Neural progenitor cell (in vitro differentiated cells): ENCODE measurements at regions not wholly inside any gene's neighbourhood (a gene's known extent, or its start where the extent isn't known, plus 50 kb on each side); places are given as distances from the start of the nearest gene placed in this dataset.

Source experiments
- DNase-seq: peaks from one replicate; pipeline ENCODE4 v3.0.0-alpha.2; 2016; ENCODE audit warnings: low spot score
- H2AFZ ChIP-seq: fragments of 200-600 bp; sonication (generic); replicated peaks from 2 replicates; pipeline ENCODE4 v1.6.1; 2016; ENCODE audit warnings: antibody characterized with exemption
- H3F3A ChIP-seq: fragments of 200-600 bp; sonication (generic); 2 replicates; pipeline ENCODE4 v1.6.1; 2016; ENCODE audit warnings: antibody characterized with exemption, low read depth
- H3K27ac ChIP-seq: fragments of 200-600 bp; sonication (generic); 2 replicates; pipeline ENCODE4 v1.5.1; 2016; ENCODE audit warnings: mild to moderate bottlenecking
- H3K27me3 ChIP-seq: fragments of 200-600 bp; sonication (generic); 2 replicates; pipeline ENCODE4 v1.6.1; 2016; ENCODE audit warnings: mild to moderate bottlenecking, moderate library complexity
- H3K36me3 ChIP-seq: fragments of 200-600 bp; sonication (generic); 2 replicates; pipeline ENCODE4 v1.5.1; 2016
- H3K4me1 ChIP-seq: fragments of 200-600 bp; sonication (generic); 2 replicates; pipeline ENCODE4 v1.6.1; 2016; ENCODE audit warnings: mixed run types
- H3K4me2 ChIP-seq: fragments of 200-600 bp; sonication (generic); 2 replicates; pipeline ENCODE4 v1.6.1; 2016
- H3K4me3 ChIP-seq: fragments of 200-600 bp; sonication (generic); 2 replicates; pipeline ENCODE4 v1.5.1; 2016
- H3K79me2 ChIP-seq: fragments of 200-600 bp; sonication (generic); 2 replicates; pipeline ENCODE4 v1.6.1; 2016; ENCODE audit warnings: low read depth
- H3K9ac ChIP-seq: fragments of 200-600 bp; sonication (generic); 2 replicates; pipeline ENCODE4 v1.6.1; 2016
- H3K9me3 ChIP-seq: fragments of 200-600 bp; sonication (generic); 2 replicates; pipeline ENCODE4 v1.5.1; 2016; ENCODE audit warnings: low read depth
- H4K20me1 ChIP-seq: fragments of 200-600 bp; sonication (generic); 2 replicates; pipeline ENCODE4 v1.6.1; 2016; ENCODE audit warnings: low read depth
- H3K27ac Mint-ChIP-seq: 3 replicates; pipeline ENCODE4 v1.8.0; 2021; ENCODE audit warnings: mixed read lengths
- H3K27me3 Mint-ChIP-seq: 2 replicates; pipeline ENCODE4 v1.8.0; 2022; ENCODE audit warnings: low read depth, mild to moderate bottlenecking, inconsistent platforms, moderate library complexity, mixed read lengths; ENCODE audit not compliant: insufficient read depth
- H3K36me3 Mint-ChIP-seq: 3 replicates; pipeline ENCODE4 v1.8.0; 2021; ENCODE audit warnings: mixed read lengths
- H3K4me1 Mint-ChIP-seq: 3 replicates; pipeline ENCODE4 v1.8.0; 2021; ENCODE audit warnings: mixed read lengths
- H3K4me3 Mint-ChIP-seq: 3 replicates; pipeline ENCODE4 v1.8.0; 2021; ENCODE audit warnings: mild to moderate bottlenecking, moderate library complexity, mixed read lengths
- H3K9me3 Mint-ChIP-seq: 3 replicates; pipeline ENCODE4 v1.8.0; 2020; ENCODE audit warnings: mixed read lengths
- CTCF ChIP-seq: fragments of 200-600 bp; sonication (generic); IDR thresholded peaks from 2 replicates; pipeline ENCODE4 v1.5.1; 2017; ENCODE audit warnings: antibody characterized with exemption, mild to moderate bottlenecking
- EZH2 ChIP-seq: fragments of 200-600 bp; sonication (generic); IDR thresholded peaks from 2 replicates; pipeline ENCODE4 v1.6.1; 2017; ENCODE audit warnings: antibody characterized with exemption, mild to moderate bottlenecking, moderate library complexity
- EZH2phosphoT487 ChIP-seq: fragments of 200-600 bp; sonication (generic); IDR thresholded peaks from 2 replicates; pipeline ENCODE4 v1.6.1; 2017; ENCODE audit warnings: antibody characterized with exemption

- Histone ChIP-seq H3K27ac (no peak overlapping the region), H4K20me1 (no peaks in the 10 kb centered on the region), H3K36me3 (no peaks in the 10 kb centered on the region), H3K9me3 (no peaks in the 10 kb centered on the region), H3K4me1 (no peaks in the 10 kb centered on the region), H3K4me2 (no peak overlapping the region), H3K27me3 (peaks cover 49% of the 10 kb centered on the region), H2AFZ (no peak overlapping the region), H3K9ac (no peak overlapping the region), H3K4me3 (no peak overlapping the region), H3K79me2 (no peaks in the 10 kb centered on the region), H3F3A (no peaks in the 10 kb centered on the region)
- Mint-ChIP-seq H3K4me1 (no peaks in the 10 kb centered on the region), H3K4me3 (no peak overlapping the region), H3K9me3 (no peaks in the 10 kb centered on the region), H3K27me3 (peaks cover 18% of the 10 kb centered on the region), H3K27ac (no peak overlapping the region), H3K36me3 (no peaks in the 10 kb centered on the region)
- DNase-seq, result no peak
- TF ChIP-seq CTCF (no peak), EZH2phosphoT487 (no peak), EZH2 (no peak)
These were observed 60.2 kb upstream of the KL start for GRCh38 chr13:32955881-32956594.

GRCh38 chr13:32956595-32956933, 59.7 kb upstream of the KL start:
- no peak overlapping the region for H3K4me2 ChIP-seq
- H3K9me3 ChIP-seq, result no peaks in the 10 kb centered on the region
- no peaks in the 10 kb centered on the region for H3K4me1 Mint-ChIP-seq
- no peaks in the 10 kb centered on the region for H4K20me1 ChIP-seq
- DNase-seq, result no peak
- no peak overlapping the region for H2AFZ ChIP-seq
- no peak overlapping the region for H3K4me3 ChIP-seq
- no peak for TF ChIP-seq CTCF
- TF ChIP-seq EZH2phosphoT487, result no peak
- no peak for TF ChIP-seq EZH2
- H3K27me3 Mint-ChIP-seq, result peaks cover 18% of the 10 kb centered on the region
- H3K4me1 ChIP-seq, result no peaks in the 10 kb centered on the region
- H3K79me2 ChIP-seq, result no peaks in the 10 kb centered on the region
- H3K9ac ChIP-seq, result no peak overlapping the region
- no peaks in the 10 kb centered on the region for H3K9me3 Mint-ChIP-seq
- no peaks in the 10 kb centered on the region for H3K36me3 ChIP-seq
- H3F3A ChIP-seq, result no peaks in the 10 kb centered on the region
- peaks cover 54% of the 10 kb centered on the region for H3K27me3 ChIP-seq
- no peak overlapping the region for H3K4me3 Mint-ChIP-seq
- no peak overlapping the region for H3K27ac ChIP-seq
- H3K27ac Mint-ChIP-seq, result no peak overlapping the region
- no peaks in the 10 kb centered on the region for H3K36me3 Mint-ChIP-seq

- Mint-ChIP-seq H3K36me3 (no peaks in the 10 kb centered on the region), H3K9me3 (no peaks in the 10 kb centered on the region), H3K27me3 (peaks cover 15% of the 10 kb centered on the region), H3K4me1 (no peaks in the 10 kb centered on the region), H3K27ac (no peak overlapping the region), H3K4me3 (no peak overlapping the region)
- Histone ChIP-seq H3F3A (no peaks in the 10 kb centered on the region), H3K4me1 (no peaks in the 10 kb centered on the region), H3K27me3 (peaks cover 71% of the 10 kb centered on the region), H3K36me3 (no peaks in the 10 kb centered on the region), H4K20me1 (no peaks in the 10 kb centered on the region), H3K4me2 (no peak overlapping the region), H3K79me2 (no peaks in the 10 kb centered on the region), H3K4me3 (no peak overlapping the region), H2AFZ (no peak overlapping the region), H3K27ac (no peak overlapping the region), H3K9ac (no peak overlapping the region), H3K9me3 (no peaks in the 10 kb centered on the region)
- TF ChIP-seq EZH2 (no peak), EZH2phosphoT487 (no peak), CTCF (no peak)
- DNase-seq, result no peak
These were observed 55.6 kb upstream of the KL start for GRCh38 chr13:32960626-32961025.
